ENCODE measurements at regions not wholly inside any gene's neighbourhood (a gene's known extent, or its start where the extent isn't known, plus 50 kb on each side); places are given as distances from the start of the nearest gene placed in this dataset.

DNA sequence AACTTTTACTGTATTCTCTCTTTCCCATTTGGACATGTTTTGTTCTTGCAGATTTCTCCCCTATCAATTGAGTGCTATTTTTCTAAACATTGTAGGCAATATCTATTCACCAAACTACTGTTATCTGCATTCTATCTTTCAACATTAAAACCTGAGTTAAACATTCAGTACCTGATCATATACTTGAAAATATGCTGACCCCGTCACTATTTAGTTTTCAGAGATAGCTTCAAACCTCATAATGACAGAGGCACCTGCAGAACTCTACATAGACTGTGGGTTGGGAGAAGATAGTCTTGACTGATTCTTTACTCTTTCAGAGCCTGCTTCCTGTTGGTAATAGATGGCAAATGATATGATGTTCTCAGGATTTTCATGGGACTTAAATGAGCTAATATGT lies 965.7 kb upstream of the GOT2 start:
- Mint-ChIP-seq H3K27me3 (ENCODE audit: low read depth) (no peaks in the 10 kb centered on the region), H3K27ac (no peak overlapping the region), H3K9me3 (peaks cover 8% of the 10 kb centered on the region), H3K4me1 (ENCODE audit: low read depth) (no peaks in the 10 kb centered on the region), H3K4me3 (no peak overlapping the region), H3K36me3 (ENCODE audit: low read depth) (no peaks in the 10 kb centered on the region)
- DNase-seq (ENCODE audit: low spot score), result no peak

DNA sequence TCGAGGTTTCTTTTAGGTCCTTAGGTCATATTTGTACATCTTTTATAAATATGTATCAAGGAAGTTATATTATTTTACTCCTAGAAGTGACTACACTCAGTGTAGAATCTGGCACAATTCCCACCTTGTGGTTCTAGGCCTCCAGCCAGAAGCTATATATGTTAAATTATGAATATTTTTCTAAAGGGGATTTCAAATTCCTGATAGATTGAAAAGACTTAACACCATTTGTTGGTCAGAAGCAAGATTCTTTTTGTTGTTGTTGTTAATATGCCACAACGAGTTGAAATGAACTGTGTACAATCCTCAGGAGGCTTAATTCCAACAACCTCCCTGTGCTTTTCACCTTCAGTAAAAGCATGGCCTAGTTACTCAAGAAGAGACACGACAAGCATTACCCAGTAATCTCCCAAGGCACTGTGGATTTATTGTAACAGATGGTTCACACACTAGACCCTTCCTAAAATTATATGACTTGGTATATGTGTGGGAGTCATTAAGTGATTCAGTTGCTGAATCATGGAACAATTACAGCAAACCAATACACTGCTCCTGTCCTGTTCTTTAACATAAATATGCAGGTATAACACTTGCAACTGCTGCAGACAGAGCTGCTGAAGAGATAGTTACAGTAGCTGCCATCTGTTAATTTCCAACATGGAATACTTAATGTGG lies 964.4 kb upstream of the GOT2 start:
- Mint-ChIP-seq H3K4me3 (no peak overlapping the region), H3K9me3 (peaks cover 8% of the 10 kb centered on the region), H3K27me3 (ENCODE audit: low read depth) (no peaks in the 10 kb centered on the region), H3K36me3 (ENCODE audit: low read depth) (no peaks in the 10 kb centered on the region), H3K4me1 (ENCODE audit: low read depth) (no peaks in the 10 kb centered on the region), H3K27ac (no peak overlapping the region)
- DNase-seq (ENCODE audit: low spot score), result no peak

DNA sequence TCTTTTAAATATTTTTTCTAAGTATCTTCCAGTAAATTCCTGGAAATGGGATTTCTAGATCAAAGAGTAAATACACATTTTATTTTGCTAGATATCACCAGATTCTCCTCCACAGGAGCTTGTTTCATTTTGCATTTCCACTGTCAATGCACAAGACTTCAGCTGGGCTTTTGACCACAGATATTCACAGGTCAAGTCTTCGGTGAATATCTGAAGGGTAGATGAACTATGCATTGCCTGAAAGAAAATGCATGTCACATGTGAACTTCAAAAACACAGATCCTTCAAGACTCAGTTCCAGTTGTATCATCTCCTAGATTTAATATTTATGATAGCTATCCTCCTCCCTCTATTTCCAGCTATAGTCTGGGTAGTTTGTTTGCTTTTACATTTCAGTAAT lies 963.6 kb upstream of the GOT2 start:
- no peak for DNase-seq (ENCODE audit: low spot score)
- Mint-ChIP-seq H3K27ac (no peak overlapping the region), H3K4me3 (no peak overlapping the region), H3K4me1 (ENCODE audit: low read depth) (no peaks in the 10 kb centered on the region), H3K27me3 (ENCODE audit: low read depth) (no peaks in the 10 kb centered on the region), H3K36me3 (ENCODE audit: low read depth) (no peaks in the 10 kb centered on the region), H3K9me3 (peaks cover 8% of the 10 kb centered on the region)

- Mint-ChIP-seq H3K36me3 (ENCODE audit: low read depth) (no peaks in the 10 kb centered on the region), H3K4me1 (ENCODE audit: low read depth) (no peaks in the 10 kb centered on the region), H3K4me3 (no peak overlapping the region), H3K9me3 (peaks cover 8% of the 10 kb centered on the region), H3K27ac (no peak overlapping the region), H3K27me3 (ENCODE audit: low read depth) (no peaks in the 10 kb centered on the region)
- no peak for DNase-seq (ENCODE audit: low spot score)
These were observed 963.1 kb upstream of the GOT2 start for GRCh38 chr16:59697236-59697635.

DNA sequence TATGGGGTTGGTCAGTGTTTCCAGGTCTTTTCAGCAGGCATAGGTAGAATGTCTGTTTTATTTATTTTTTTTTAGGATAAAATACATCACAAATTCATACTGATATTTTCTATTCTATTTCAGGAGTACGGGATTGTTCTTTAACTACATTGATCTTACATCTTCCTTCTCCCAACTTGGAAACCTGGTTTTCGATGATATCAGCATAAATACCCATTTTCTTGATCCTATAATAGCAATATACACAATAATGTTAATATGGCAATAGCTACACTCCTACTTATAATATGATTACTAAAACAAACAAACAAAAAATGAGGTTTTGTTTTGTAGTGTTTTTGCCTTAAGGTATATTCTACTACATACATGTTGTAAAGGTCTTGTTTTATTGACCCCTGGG lies 962.4 kb upstream of the GOT2 start:
- Mint-ChIP-seq H3K4me3 (no peak overlapping the region), H3K27ac (no peak overlapping the region), H3K27me3 (ENCODE audit: low read depth) (no peaks in the 10 kb centered on the region), H3K4me1 (ENCODE audit: low read depth) (no peaks in the 10 kb centered on the region), H3K9me3 (peaks cover 10% of the 10 kb centered on the region), H3K36me3 (ENCODE audit: low read depth) (no peaks in the 10 kb centered on the region)
- no peak for DNase-seq (ENCODE audit: low spot score)

- no peak for DNase-seq (ENCODE audit: low spot score)
- Mint-ChIP-seq H3K27me3 (ENCODE audit: low read depth) (no peaks in the 10 kb centered on the region), H3K4me1 (ENCODE audit: low read depth) (no peaks in the 10 kb centered on the region), H3K9me3 (peaks cover 24% of the 10 kb centered on the region), H3K36me3 (ENCODE audit: low read depth) (no peaks in the 10 kb centered on the region), H3K27ac (no peak overlapping the region), H3K4me3 (no peak overlapping the region)
These were observed 956.1 kb upstream of the GOT2 start for GRCh38 chr16:59690216-59690615.

- no peak for DNase-seq (ENCODE audit: low spot score)
- Mint-ChIP-seq H3K4me1 (ENCODE audit: low read depth) (no peaks in the 10 kb centered on the region), H3K36me3 (ENCODE audit: low read depth) (no peaks in the 10 kb centered on the region), H3K4me3 (no peak overlapping the region), H3K27me3 (ENCODE audit: low read depth) (no peaks in the 10 kb centered on the region), H3K27ac (no peak overlapping the region), H3K9me3 (peaks cover 32% of the 10 kb centered on the region)
These were observed 953.9 kb upstream of the GOT2 start for GRCh38 chr16:59688006-59688405.

DNA sequence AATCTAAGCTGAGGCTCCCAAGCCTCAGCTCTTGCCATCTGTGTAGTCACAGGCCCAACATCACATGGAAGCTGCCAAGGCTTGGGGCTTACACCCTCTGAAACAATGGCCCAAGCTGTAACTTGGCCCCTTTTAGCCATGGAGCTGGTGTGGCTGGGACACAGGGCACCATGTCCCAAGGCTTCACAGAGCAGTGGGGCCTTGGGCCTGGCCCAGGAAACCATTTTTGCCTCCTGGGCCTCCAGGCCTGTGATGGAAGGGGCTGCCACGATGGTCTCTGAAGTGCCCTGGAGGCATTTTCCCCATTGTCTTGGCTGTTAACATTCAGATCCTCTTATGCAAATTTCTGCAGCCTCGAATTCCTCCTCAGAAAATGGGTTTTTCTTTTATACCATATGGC lies 952.3 kb upstream of the GOT2 start:
- DNase-seq (ENCODE audit: low spot score), result no peak
- no peaks in the 10 kb centered on the region for H3K36me3 Mint-ChIP-seq (ENCODE audit: low read depth)
- H3K4me3 Mint-ChIP-seq, result no peak overlapping the region
- H3K9me3 Mint-ChIP-seq, result peaks cover 33% of the 10 kb centered on the region
- H3K27ac Mint-ChIP-seq, result no peak overlapping the region
- no peaks in the 10 kb centered on the region for H3K27me3 Mint-ChIP-seq (ENCODE audit: low read depth)
- no peaks in the 10 kb centered on the region for H3K4me1 Mint-ChIP-seq (ENCODE audit: low read depth)

GRCh38 chr16:59684911-59685310 lies 950.8 kb upstream of the GOT2 start:
- no peak overlapping the region for H3K4me3 Mint-ChIP-seq
- peaks cover 30% of the 10 kb centered on the region for H3K9me3 Mint-ChIP-seq
- H3K27me3 Mint-ChIP-seq (ENCODE audit: low read depth), result no peaks in the 10 kb centered on the region
- no peak for DNase-seq (ENCODE audit: low spot score)
- H3K36me3 Mint-ChIP-seq (ENCODE audit: low read depth), result no peaks in the 10 kb centered on the region
- no peak overlapping the region for H3K27ac Mint-ChIP-seq
- no peaks in the 10 kb centered on the region for H3K4me1 Mint-ChIP-seq (ENCODE audit: low read depth)

- Mint-ChIP-seq H3K36me3 (ENCODE audit: low read depth) (no peaks in the 10 kb centered on the region), H3K27me3 (ENCODE audit: low read depth) (no peaks in the 10 kb centered on the region)
These were observed 949.6 kb upstream of the GOT2 start for GRCh38 chr16:59683709-59684108.

GRCh38 chr16:59665618-59666220 lies 931.6 kb upstream of the GOT2 start:
- no peaks in the 10 kb centered on the region for H3K36me3 Mint-ChIP-seq (ENCODE audit: low read depth)
- no peak for DNase-seq (ENCODE audit: low spot score)
- H3K27ac Mint-ChIP-seq, result no peak overlapping the region
- no peaks in the 10 kb centered on the region for H3K27me3 Mint-ChIP-seq (ENCODE audit: low read depth)
- peaks cover 13% of the 10 kb centered on the region for H3K9me3 Mint-ChIP-seq
- H3K4me1 Mint-ChIP-seq (ENCODE audit: low read depth), result no peaks in the 10 kb centered on the region
- no peak overlapping the region for H3K4me3 Mint-ChIP-seq

More at GRCh38 chr16:59683709-59684108, 949.6 kb upstream of the GOT2 start:
- Mint-ChIP-seq H3K27ac (no peak overlapping the region), H3K9me3 (peaks cover 27% of the 10 kb centered on the region), H3K4me3 (no peak overlapping the region), H3K4me1 (ENCODE audit: low read depth) (no peaks in the 10 kb centered on the region)
- DNase-seq (ENCODE audit: low spot score), result no peak

GRCh38 chr16:59658572-59658971 lies 924.5 kb upstream of the GOT2 start:
- no peak overlapping the region for H3K27ac Mint-ChIP-seq
- no peak for DNase-seq (ENCODE audit: low spot score)
- H3K4me1 Mint-ChIP-seq (ENCODE audit: low read depth), result no peaks in the 10 kb centered on the region
- no peaks in the 10 kb centered on the region for H3K27me3 Mint-ChIP-seq (ENCODE audit: low read depth)
- no peak overlapping the region for H3K4me3 Mint-ChIP-seq
- peaks cover 10% of the 10 kb centered on the region for H3K9me3 Mint-ChIP-seq
- H3K36me3 Mint-ChIP-seq (ENCODE audit: low read depth), result no peaks in the 10 kb centered on the region

- DNase-seq (ENCODE audit: low spot score), result no peak
- H3K36me3 Mint-ChIP-seq (ENCODE audit: low read depth), result no peaks in the 10 kb centered on the region
- no peaks in the 10 kb centered on the region for H3K4me1 Mint-ChIP-seq (ENCODE audit: low read depth)
- H3K9me3 Mint-ChIP-seq, result peaks cover 14% of the 10 kb centered on the region
- no peak overlapping the region for H3K4me3 Mint-ChIP-seq
- H3K27me3 Mint-ChIP-seq (ENCODE audit: low read depth), result no peaks in the 10 kb centered on the region
- no peak overlapping the region for H3K27ac Mint-ChIP-seq
These were observed 920.9 kb upstream of the GOT2 start for GRCh38 chr16:59655031-59655430.

GRCh38 chr16:59654455-59654854 lies 920.3 kb upstream of the GOT2 start:
- Mint-ChIP-seq H3K9me3 (peaks cover 14% of the 10 kb centered on the region), H3K4me1 (ENCODE audit: low read depth) (no peaks in the 10 kb centered on the region), H3K36me3 (ENCODE audit: low read depth) (no peaks in the 10 kb centered on the region), H3K27ac (no peak overlapping the region), H3K4me3 (no peak overlapping the region), H3K27me3 (ENCODE audit: low read depth) (no peaks in the 10 kb centered on the region)
- no peak for DNase-seq (ENCODE audit: low spot score)

GRCh38 chr16:59651662-59652061 lies 917.5 kb upstream of the GOT2 start:
- Mint-ChIP-seq H3K36me3 (ENCODE audit: low read depth) (no peaks in the 10 kb centered on the region), H3K27ac (no peak overlapping the region), H3K9me3 (peaks cover 17% of the 10 kb centered on the region), H3K4me1 (ENCODE audit: low read depth) (no peaks in the 10 kb centered on the region), H3K27me3 (ENCODE audit: low read depth) (no peaks in the 10 kb centered on the region), H3K4me3 (no peak overlapping the region)
- DNase-seq (ENCODE audit: low spot score), result no peak
